Epidermal melanocyte (primary cell): ENCODE measurements at regions not wholly inside any gene's neighbourhood (a gene's known extent, or its start where the extent isn't known, plus 50 kb on each side); places are given as distances from the start of the nearest gene placed in this dataset.
A peak's percentile ranks its signal among the peaks of the same experiment; 100 is the strongest.
"Not testable (repeated sequence)": the region's sequence is repeated elsewhere in the genome, so short reads cannot be mapped to it uniquely, and the experiment has no call there.

ENCODE experiments used
- DNase-seq: peaks from one replicate; pipeline ENCODE4 v3.0.0; 2011; ENCODE audit warnings: low spot score; ENCODE audit not compliant: insufficient read length

GRCh38 chr1:182331387-182331786, 60.2 kb downstream of the GLUL start:
- DNase-seq, result no peak

- DNase-seq, result no peak
Measured at GRCh38 chr1:182330303-182330702, 61.3 kb downstream of the GLUL start.

GRCh38 chr1:182329471-182329870, 62.1 kb downstream of the GLUL start:
- no peak for DNase-seq

GRCh38 chr1:182328591-182328990, 63.0 kb downstream of the GLUL start:
- no peak for DNase-seq

DNA sequence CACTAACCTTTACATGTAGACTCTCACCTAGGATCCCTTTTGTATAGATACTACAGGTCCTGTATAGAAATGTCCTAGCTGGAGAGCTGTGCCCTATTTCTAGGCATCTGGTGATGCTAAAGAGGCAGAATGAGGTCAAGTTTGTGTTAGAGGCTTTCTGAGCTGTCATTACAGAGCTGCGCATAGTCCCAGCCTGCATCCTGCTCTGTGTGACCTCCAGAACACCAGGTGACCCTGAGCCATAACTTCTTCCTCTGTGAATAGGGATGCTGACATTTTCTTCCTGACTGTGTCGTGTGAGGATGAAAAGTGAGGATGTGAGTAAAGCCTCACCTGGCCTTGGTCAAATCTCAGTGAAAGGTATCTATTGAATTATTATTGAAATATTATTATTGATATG, 66.3 kb downstream of the GLUL start:
- DNase-seq, result no peak

DNA sequence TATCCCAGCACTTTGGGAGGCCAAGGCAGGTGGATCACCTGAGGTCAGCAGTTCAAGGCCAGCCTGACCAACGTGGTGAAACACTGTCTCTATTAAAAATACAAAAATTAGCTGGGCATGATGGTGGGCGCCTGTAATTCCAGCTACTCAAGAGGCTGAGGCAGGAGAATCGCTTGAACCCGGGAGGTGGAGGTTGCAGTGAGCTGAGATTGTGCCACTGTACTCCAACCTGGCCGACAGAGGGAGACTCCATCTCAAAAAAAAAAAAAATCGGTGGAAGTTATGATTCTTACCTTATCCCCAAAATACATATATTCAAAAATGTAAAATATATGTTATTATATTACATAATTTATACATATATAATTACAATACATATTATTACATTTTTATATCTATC, 70.1 kb downstream of the GLUL start:
- DNase-seq, result not testable (repeated sequence)

DNA sequence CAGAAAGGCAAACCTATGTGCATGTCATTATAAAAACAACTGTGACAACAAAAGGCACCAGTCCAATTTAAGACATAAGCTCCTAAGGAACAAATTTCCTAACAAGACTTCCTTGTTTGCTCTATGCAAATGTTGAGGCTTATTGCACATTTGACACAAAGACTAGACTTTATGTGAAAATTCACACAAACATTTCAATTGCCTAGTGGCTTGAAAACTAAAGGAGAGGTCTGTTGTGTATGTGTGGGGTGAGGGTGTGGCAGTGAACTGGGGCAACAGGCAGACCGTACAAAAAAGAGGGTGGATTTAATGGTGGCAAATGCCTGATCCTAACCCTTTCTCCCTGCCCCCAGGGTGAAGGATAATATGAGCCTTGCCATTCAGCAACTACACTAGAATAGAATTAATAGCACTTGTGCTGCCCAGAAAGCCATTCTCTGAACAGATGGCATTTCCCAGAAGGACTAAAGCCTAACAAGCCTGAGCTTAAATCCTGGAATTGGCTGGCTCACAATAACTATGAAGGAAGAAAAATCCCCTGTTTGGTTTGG, 73.9 kb downstream of the GLUL start:
- DNase-seq, result no peak

GRCh38 chr1:182316454-182316853, 75.1 kb downstream of the GLUL start:
- DNase-seq, result not testable (repeated sequence)

DNA sequence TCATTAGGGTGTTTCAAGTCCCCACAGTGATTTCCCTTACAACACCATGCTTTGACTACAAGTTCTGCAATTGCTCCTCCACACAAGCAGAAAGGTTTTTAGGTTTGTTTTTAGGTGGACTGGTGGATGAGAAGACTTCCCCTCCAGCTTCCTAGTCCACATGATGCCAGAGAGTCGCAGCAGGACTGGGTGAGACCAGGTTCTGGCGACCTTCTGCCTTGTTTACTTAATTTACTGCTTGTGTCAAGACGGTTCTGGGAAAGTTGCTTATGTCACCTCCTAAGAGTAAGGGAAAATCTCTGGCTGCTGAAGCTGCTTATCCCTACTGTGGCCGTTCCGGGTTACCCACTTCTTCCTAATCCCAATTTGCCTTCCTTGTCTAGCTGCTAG, 76.4 kb downstream of the GLUL start:
- no peak for DNase-seq

GRCh38 chr1:182309631-182310351, 81.8 kb downstream of the GLUL start:
- no peak for DNase-seq

- no peak for DNase-seq
Measured at GRCh38 chr1:182308826-182309225, 82.8 kb downstream of the GLUL start.

- not testable (repeated sequence) for DNase-seq
Measured at GRCh38 chr1:182307486-182307885, 84.1 kb downstream of the GLUL start.

DNA sequence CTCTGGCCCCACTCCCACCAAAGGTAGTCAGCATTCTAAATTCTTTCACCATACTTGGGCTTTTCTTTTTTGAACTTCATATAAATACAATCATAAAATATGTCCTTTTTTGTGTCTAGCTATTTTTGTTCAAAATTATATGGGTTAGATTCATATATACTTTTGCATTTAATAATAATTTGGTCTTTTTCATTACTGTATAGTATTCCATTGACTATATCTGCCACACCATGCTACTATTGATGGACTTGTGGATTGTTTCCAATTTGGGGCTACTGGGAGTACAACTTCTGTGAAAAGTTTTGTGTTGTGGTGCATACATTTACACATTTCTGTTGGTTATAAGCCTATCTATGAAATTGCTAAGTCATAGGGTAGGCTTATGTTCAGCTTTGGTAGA, 85.7 kb downstream of the GLUL start:
- no peak for DNase-seq

- DNase-seq, result no peak
Measured at GRCh38 chr1:182304627-182305026, 87.0 kb downstream of the GLUL start.

GRCh38 chr1:182304218-182304617, 87.4 kb downstream of the GLUL start:
- no peak for DNase-seq

DNA sequence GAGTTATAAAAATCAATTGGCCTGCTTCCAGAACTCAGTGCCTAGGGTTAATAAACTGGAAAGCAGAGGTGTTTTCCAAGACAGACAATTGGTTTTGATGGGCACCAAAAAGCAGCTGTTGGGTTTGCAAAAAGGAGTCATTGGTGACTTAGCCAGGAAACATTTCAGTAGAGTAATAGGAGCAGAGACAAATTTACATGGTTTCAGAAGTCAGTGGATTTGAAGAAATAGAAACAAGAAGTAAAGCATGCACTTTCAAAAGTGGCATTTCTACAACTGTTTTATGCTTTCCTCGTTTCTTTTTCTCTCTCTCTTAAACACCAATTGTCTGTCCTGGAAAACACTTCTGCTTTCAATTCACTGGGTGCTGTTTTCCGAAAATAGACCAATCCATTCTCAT, 87.8 kb downstream of the GLUL start:
- no peak for DNase-seq

DNA sequence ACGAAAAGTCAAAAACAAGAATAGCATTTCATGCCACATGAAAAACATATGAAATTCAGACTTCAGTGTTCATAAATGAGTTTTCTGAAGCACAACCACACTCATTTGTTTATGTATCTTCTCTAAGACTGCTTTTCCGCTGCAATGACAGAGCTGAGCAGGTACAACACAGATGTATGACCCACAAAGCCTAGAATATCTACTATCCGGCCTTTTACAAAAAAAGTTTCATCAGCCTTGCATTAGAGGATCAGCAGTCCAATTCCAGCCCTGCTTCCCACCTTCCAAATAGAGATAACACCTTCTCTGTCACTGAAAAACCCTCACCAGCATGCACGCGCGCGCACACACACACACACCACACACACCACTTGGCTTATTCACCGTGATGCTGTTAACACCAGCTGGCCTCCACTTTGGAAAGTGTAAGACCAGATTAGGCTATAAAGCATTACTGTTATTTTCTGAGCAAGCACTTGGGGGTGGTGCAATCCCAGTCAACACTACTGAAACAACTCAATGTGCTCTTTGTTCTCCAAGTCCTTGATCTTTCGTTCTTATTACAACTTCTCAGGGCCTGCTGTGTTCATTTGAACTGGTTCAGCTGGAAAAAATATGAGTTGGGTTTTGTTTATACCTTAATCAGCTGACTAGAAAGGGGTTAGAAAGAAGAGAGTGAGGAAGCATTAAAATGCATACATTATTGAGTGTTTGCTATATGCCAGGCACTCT, 90.0 kb downstream of the GLUL start:
- peak; percentile 72 for DNase-seq

DNA sequence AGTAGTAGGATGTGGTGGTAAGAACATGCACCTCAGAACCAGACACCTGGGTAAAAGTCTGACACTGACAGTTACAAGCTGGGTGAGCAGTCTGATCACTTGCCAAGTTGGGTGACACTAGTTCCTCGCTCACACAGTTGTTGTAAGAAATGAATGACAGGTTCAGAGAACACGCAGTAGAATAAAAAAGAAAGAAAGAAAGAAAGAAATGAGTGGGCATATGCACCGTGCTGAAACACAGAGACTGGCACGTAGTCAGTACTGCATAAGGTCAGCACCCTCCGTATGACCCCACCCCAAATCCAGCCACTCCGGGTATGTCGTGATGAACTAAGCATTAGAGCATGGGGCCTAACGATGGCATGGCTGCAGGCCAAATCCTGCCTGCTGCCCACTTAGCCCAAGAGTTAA, 90.6 kb downstream of the GLUL start:
- no peak for DNase-seq

- DNase-seq, result no peak
Measured at GRCh38 chr1:182299728-182300616, 91.6 kb downstream of the GLUL start.

DNA sequence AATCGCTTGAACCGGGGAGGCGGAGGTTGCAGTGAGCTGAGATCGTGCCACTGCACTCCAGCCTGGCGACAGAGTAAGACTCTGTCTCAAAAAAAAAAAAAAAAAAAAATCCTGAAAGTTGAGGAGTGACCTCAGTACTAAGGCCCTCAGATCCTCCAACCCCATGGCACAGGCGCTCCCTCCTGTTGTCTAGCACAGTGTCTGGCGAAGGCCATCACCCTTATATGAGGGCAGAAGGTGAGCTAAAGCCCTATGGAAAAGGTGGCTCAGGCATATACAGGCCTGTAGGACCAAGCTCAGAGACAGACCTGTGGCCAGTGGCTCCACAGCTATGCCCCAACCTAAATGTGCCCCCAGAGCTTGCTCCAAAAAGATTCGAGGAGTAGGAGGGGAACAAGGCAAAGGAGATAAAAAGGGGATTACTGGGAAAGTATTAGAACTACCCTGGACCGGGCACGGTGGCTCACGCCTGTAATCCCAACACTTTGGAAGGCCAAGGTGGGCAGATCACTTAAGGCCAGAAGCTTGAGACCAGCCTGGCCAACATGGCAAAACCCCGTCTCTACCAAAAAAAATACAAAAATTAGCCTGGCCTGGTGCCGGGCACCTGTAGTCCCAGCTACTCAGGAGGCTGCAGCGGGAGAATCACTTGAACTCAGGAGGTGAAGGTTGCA, 92.4 kb downstream of the GLUL start:
- not testable (repeated sequence) for DNase-seq

DNA sequence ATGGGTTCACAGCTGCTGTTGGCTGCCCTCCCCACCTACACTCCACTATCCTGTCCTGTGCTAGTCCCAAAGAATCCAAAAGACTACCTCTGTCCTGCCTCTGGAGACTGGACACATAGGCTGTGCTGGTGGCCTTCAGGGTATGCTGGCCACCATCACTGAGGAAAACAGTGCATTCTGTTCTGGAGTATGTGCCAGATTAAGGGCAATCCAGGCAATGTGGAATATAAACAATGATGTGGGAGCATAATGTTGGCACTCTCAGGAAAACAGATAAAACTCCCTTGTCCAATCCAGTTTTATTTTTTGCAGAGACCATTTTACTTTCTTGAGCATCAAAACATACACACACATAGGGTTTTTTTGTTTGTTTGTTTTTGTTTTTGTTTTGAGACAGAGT, 94.3 kb downstream of the GLUL start:
- no peak for DNase-seq
